H1 (cell line): ENCODE measurements at regions not wholly inside any gene's neighbourhood (a gene's known extent, or its start where the extent isn't known, plus 50 kb on each side); places are given as distances from the start of the nearest gene placed in this dataset.

Source experiments
- CTCF ChIP-seq, 3 experiments: IDR thresholded peaks; 1 replicate in 2 of 3; 2 replicates in 1 of 3; pipeline versions ENCODE4 v1.5.1 to v1.6.1; 2011; ENCODE audit warnings: low read length in 3 of 3, mild to moderate bottlenecking in 3 of 3, inconsistent platforms in 2 of 3, low read depth in 1 of 3, moderate library complexity in 1 of 3; ENCODE audit not compliant: insufficient read depth in 1 of 3; ENCODE audit errors: control extremely low read depth in 1 of 3
- EZH2 ChIP-seq: fragments of 200-600 bp; sonication (generic); IDR thresholded peaks from 2 replicates; pipeline ENCODE4 v1.7.1; 2012; ENCODE audit warnings: low read depth, mild to moderate bottlenecking, moderate library complexity, low read length, inconsistent platforms; ENCODE audit not compliant: severe bottlenecking
- NRF1 ChIP-seq: IDR thresholded peaks from 2 replicates; pipeline ENCODE4 v1.6.1; 2011; ENCODE audit warnings: mild to moderate bottlenecking, low read depth, low read length, improper control_type of control experiment
- POLR2A ChIP-seq, 2 experiments: IDR thresholded peaks; 1 replicate in 1 of 2; 2 replicates in 1 of 2; pipeline ENCODE4 v1.6.1; 2011; ENCODE audit warnings: low read depth in 2 of 2, low read length in 2 of 2, mild to moderate bottlenecking in 2 of 2; ENCODE audit errors: control extremely low read depth in 1 of 2
- POLR2AphosphoS5 ChIP-seq: IDR thresholded peaks from 2 replicates; pipeline ENCODE4 v1.6.1; 2011; ENCODE audit warnings: low read depth, low read length
- RAD21 ChIP-seq, 2 experiments: IDR thresholded peaks in 1 of 2; conservative IDR thresholded peaks in 1 of 2; 2 replicates each; pipeline ENCODE4 v1.6.1; 2011; ENCODE audit warnings: low read depth in 2 of 2, low read length in 2 of 2, improper control_type of control experiment in 1 of 2, inconsistent platforms in 1 of 2, mild to moderate bottlenecking in 1 of 2, moderate library complexity in 1 of 2
- SAP30 ChIP-seq: fragments of 300-600 bp; sonication (generic); IDR thresholded peaks from 2 replicates; pipeline ENCODE4 v1.7.1; 2012; ENCODE audit warnings: low read length, moderate library complexity, mild to moderate bottlenecking, inconsistent platforms; ENCODE audit not compliant: insufficient read depth, insufficient replicate concordance
- SP1 ChIP-seq: IDR thresholded peaks from 2 replicates; pipeline ENCODE4 v1.6.1; 2011; ENCODE audit warnings: low read depth, low read length
- TAF1 ChIP-seq: IDR thresholded peaks from 2 replicates; pipeline ENCODE4 v1.6.1; 2011; ENCODE audit warnings: mild to moderate bottlenecking, low read depth, low read length

- TF ChIP-seq RAD21 (IDR thresholded peaks at IDR 0.05 in 1 of 2, conservative IDR thresholded peaks at IDR 0.05 in 1 of 2; ENCODE audit: low read depth in 2 of 2, low read length in 2 of 2) (no peak), CTCF (IDR thresholded peaks at IDR 0.05; ENCODE audit: control extremely low read depth in 1 of 3, insufficient read depth in 1 of 3, low read depth in 1 of 3, low read length in 3 of 3) (no peak), EZH2 (no peak), SP1 (no peak), SAP30 (no peak), NRF1 (no peak), POLR2A (IDR thresholded peaks at IDR 0.05; ENCODE audit: control extremely low read depth in 1 of 2, low read depth in 2 of 2, low read length in 2 of 2) (no peak), TAF1 (no peak), POLR2AphosphoS5 (no peak)
Measured at GRCh38 chr13:85492283-85492682, 306.9 kb downstream of the SLITRK6 start.
